ENCODE measurements at regions not wholly inside any gene's neighbourhood (a gene's known extent, or its start where the extent isn't known, plus 50 kb on each side); places are given as distances from the start of the nearest gene placed in this dataset.

- no peak overlapping the region for H3K27ac ChIP-seq (ENCODE audit: low read length)
Measured at GRCh38 chr2:136255648-136256461, 137.9 kb upstream of the CXCR4 start.

GRCh38 chr2:136255127-136255526 lies 137.2 kb upstream of the CXCR4 start:
- Histone ChIP-seq H3K9ac (ENCODE audit: low read length in 2 of 2) (no peak overlapping the region), H3K27ac (ENCODE audit: low read length) (no peak overlapping the region), H3K27me3 (ENCODE audit: control insufficient read depth in 1 of 2, insufficient read depth in 2 of 2, low read length in 2 of 2) (no peaks in the 10 kb centered on the region), H3K4me3 (ENCODE audit: low read length in 2 of 2) (no peak overlapping the region), H3K9me3 (ENCODE audit: control insufficient read depth in 2 of 2, low read length in 2 of 2) (no peaks in the 10 kb centered on the region), H3K36me3 (ENCODE audit: control insufficient read depth in 2 of 2, insufficient read depth in 2 of 2, low read length in 2 of 2) (no peaks in the 10 kb centered on the region), H3K4me1 (ENCODE audit: control insufficient read depth, insufficient read depth, low read length) (peaks cover 3% of the 10 kb centered on the region)

More at GRCh38 chr2:136255648-136256461, 137.9 kb upstream of the CXCR4 start:
- no peaks in the 10 kb centered on the region for H3K9me3 ChIP-seq (ENCODE audit: control insufficient read depth in 2 of 2, low read length in 2 of 2)
- no peak overlapping the region for H3K4me3 ChIP-seq (ENCODE audit: low read length in 2 of 2)
- peaks cover 3% of the 10 kb centered on the region for H3K4me1 ChIP-seq (ENCODE audit: control insufficient read depth, insufficient read depth, low read length)
- no peak overlapping the region for H3K9ac ChIP-seq (ENCODE audit: low read length in 2 of 2)
- no peaks in the 10 kb centered on the region for H3K27me3 ChIP-seq (ENCODE audit: control insufficient read depth in 1 of 2, insufficient read depth in 2 of 2, low read length in 2 of 2)
- no peaks in the 10 kb centered on the region for H3K36me3 ChIP-seq (ENCODE audit: control insufficient read depth in 2 of 2, insufficient read depth in 2 of 2, low read length in 2 of 2)

- H3K9me3 ChIP-seq (ENCODE audit: control insufficient read depth in 2 of 2, low read length in 2 of 2): no peaks in the 10 kb centered on the region
- H3K36me3 ChIP-seq (ENCODE audit: control insufficient read depth in 2 of 2, insufficient read depth in 2 of 2, low read length in 2 of 2): no peaks in the 10 kb centered on the region
- no peak overlapping the region for H3K27ac ChIP-seq (ENCODE audit: low read length)
- H3K4me1 ChIP-seq (ENCODE audit: control insufficient read depth, insufficient read depth, low read length): peaks cover 3% of the 10 kb centered on the region
- no peak overlapping the region for H3K9ac ChIP-seq (ENCODE audit: low read length in 2 of 2)
- no peak overlapping the region for H3K4me3 ChIP-seq (ENCODE audit: low read length in 2 of 2)
- H3K27me3 ChIP-seq (ENCODE audit: control insufficient read depth in 1 of 2, insufficient read depth in 2 of 2, low read length in 2 of 2): no peaks in the 10 kb centered on the region
Measured at GRCh38 chr2:136254681-136255080, 136.7 kb upstream of the CXCR4 start.

GRCh38 chr2:136253288-136254004 lies 135.5 kb upstream of the CXCR4 start:
- Histone ChIP-seq H3K27me3 (ENCODE audit: control insufficient read depth in 1 of 2, insufficient read depth in 2 of 2, low read length in 2 of 2) (no peaks in the 10 kb centered on the region), H3K9me3 (ENCODE audit: control insufficient read depth in 2 of 2, low read length in 2 of 2) (no peaks in the 10 kb centered on the region), H3K4me1 (ENCODE audit: control insufficient read depth, insufficient read depth, low read length) (peaks cover 3% of the 10 kb centered on the region), H3K27ac (ENCODE audit: low read length) (no peak overlapping the region), H3K36me3 (ENCODE audit: control insufficient read depth in 2 of 2, insufficient read depth in 2 of 2, low read length in 2 of 2) (no peaks in the 10 kb centered on the region), H3K9ac (ENCODE audit: low read length in 2 of 2) (no peak overlapping the region), H3K4me3 (ENCODE audit: low read length in 2 of 2) (no peak overlapping the region)

- Histone ChIP-seq H3K4me1 (ENCODE audit: control insufficient read depth, insufficient read depth, low read length) (peaks cover 3% of the 10 kb centered on the region), H3K36me3 (ENCODE audit: control insufficient read depth in 2 of 2, insufficient read depth in 2 of 2, low read length in 2 of 2) (no peaks in the 10 kb centered on the region), H3K4me3 (ENCODE audit: low read length in 2 of 2) (no peak overlapping the region), H3K9me3 (ENCODE audit: control insufficient read depth in 2 of 2, low read length in 2 of 2) (no peaks in the 10 kb centered on the region), H3K27me3 (ENCODE audit: control insufficient read depth in 1 of 2, insufficient read depth in 2 of 2, low read length in 2 of 2) (no peaks in the 10 kb centered on the region), H3K9ac (ENCODE audit: low read length in 2 of 2) (no peak overlapping the region), H3K27ac (ENCODE audit: low read length) (no peak overlapping the region)
Measured at GRCh38 chr2:136251885-136252585, 134.1 kb upstream of the CXCR4 start.

- H3K27ac ChIP-seq (ENCODE audit: low read length): no peak overlapping the region
Measured at GRCh38 chr2:136251197-136251884, 133.4 kb upstream of the CXCR4 start.

GRCh38 chr2:136250131-136250530 lies 132.2 kb upstream of the CXCR4 start:
- Histone ChIP-seq H3K36me3 (ENCODE audit: control insufficient read depth in 2 of 2, insufficient read depth in 2 of 2, low read length in 2 of 2) (no peaks in the 10 kb centered on the region), H3K9me3 (ENCODE audit: control insufficient read depth in 2 of 2, low read length in 2 of 2) (no peaks in the 10 kb centered on the region), H3K27me3 (ENCODE audit: control insufficient read depth in 1 of 2, insufficient read depth in 2 of 2, low read length in 2 of 2) (no peaks in the 10 kb centered on the region), H3K27ac (ENCODE audit: low read length) (no peak overlapping the region), H3K4me3 (ENCODE audit: low read length in 2 of 2) (no peak overlapping the region), H3K4me1 (ENCODE audit: control insufficient read depth, insufficient read depth, low read length) (peaks cover 9% of the 10 kb centered on the region), H3K9ac (ENCODE audit: low read length in 2 of 2) (no peak overlapping the region)

More at GRCh38 chr2:136251197-136251884, 133.4 kb upstream of the CXCR4 start:
- H3K9ac ChIP-seq (ENCODE audit: low read length in 2 of 2): no peak overlapping the region
- H3K4me3 ChIP-seq (ENCODE audit: low read length in 2 of 2): no peak overlapping the region
- peaks cover 4% of the 10 kb centered on the region for H3K4me1 ChIP-seq (ENCODE audit: control insufficient read depth, insufficient read depth, low read length)
- no peaks in the 10 kb centered on the region for H3K36me3 ChIP-seq (ENCODE audit: control insufficient read depth in 2 of 2, insufficient read depth in 2 of 2, low read length in 2 of 2)
- no peaks in the 10 kb centered on the region for H3K27me3 ChIP-seq (ENCODE audit: control insufficient read depth in 1 of 2, insufficient read depth in 2 of 2, low read length in 2 of 2)
- no peaks in the 10 kb centered on the region for H3K9me3 ChIP-seq (ENCODE audit: control insufficient read depth in 2 of 2, low read length in 2 of 2)

- H3K4me3 ChIP-seq (ENCODE audit: low read length in 2 of 2): no peak overlapping the region
- no peaks in the 10 kb centered on the region for H3K36me3 ChIP-seq (ENCODE audit: control insufficient read depth in 2 of 2, insufficient read depth in 2 of 2, low read length in 2 of 2)
- H3K4me1 ChIP-seq (ENCODE audit: control insufficient read depth, insufficient read depth, low read length): peaks cover 9% of the 10 kb centered on the region
- no peak overlapping the region for H3K9ac ChIP-seq (ENCODE audit: low read length in 2 of 2)
- no peak overlapping the region for H3K27ac ChIP-seq (ENCODE audit: low read length)
- H3K9me3 ChIP-seq (ENCODE audit: control insufficient read depth in 2 of 2, low read length in 2 of 2): no peaks in the 10 kb centered on the region
- H3K27me3 ChIP-seq (ENCODE audit: control insufficient read depth in 1 of 2, insufficient read depth in 2 of 2, low read length in 2 of 2): no peaks in the 10 kb centered on the region
Measured at GRCh38 chr2:136248907-136249306, 131.0 kb upstream of the CXCR4 start.

GRCh38 chr2:136248242-136248641 lies 130.3 kb upstream of the CXCR4 start:
- H3K9ac ChIP-seq (ENCODE audit: low read length in 2 of 2): no peak overlapping the region
- no peak overlapping the region for H3K27ac ChIP-seq (ENCODE audit: low read length)
- H3K4me1 ChIP-seq (ENCODE audit: control insufficient read depth, insufficient read depth, low read length): peaks cover 9% of the 10 kb centered on the region
- no peaks in the 10 kb centered on the region for H3K36me3 ChIP-seq (ENCODE audit: control insufficient read depth in 2 of 2, insufficient read depth in 2 of 2, low read length in 2 of 2)
- no peak overlapping the region for H3K4me3 ChIP-seq (ENCODE audit: low read length in 2 of 2)
- H3K27me3 ChIP-seq (ENCODE audit: control insufficient read depth in 1 of 2, insufficient read depth in 2 of 2, low read length in 2 of 2): no peaks in the 10 kb centered on the region
- no peaks in the 10 kb centered on the region for H3K9me3 ChIP-seq (ENCODE audit: control insufficient read depth in 2 of 2, low read length in 2 of 2)

GRCh38 chr2:136247204-136247950 lies 129.4 kb upstream of the CXCR4 start:
- Histone ChIP-seq H3K9me3 (ENCODE audit: control insufficient read depth in 2 of 2, low read length in 2 of 2) (no peaks in the 10 kb centered on the region), H3K27me3 (ENCODE audit: control insufficient read depth in 1 of 2, insufficient read depth in 2 of 2, low read length in 2 of 2) (no peaks in the 10 kb centered on the region), H3K4me3 (ENCODE audit: low read length in 2 of 2) (no peak overlapping the region), H3K9ac (ENCODE audit: low read length in 2 of 2) (no peak overlapping the region), H3K36me3 (ENCODE audit: control insufficient read depth in 2 of 2, insufficient read depth in 2 of 2, low read length in 2 of 2) (no peaks in the 10 kb centered on the region), H3K4me1 (ENCODE audit: control insufficient read depth, insufficient read depth, low read length) (peaks cover 9% of the 10 kb centered on the region), H3K27ac (ENCODE audit: low read length) (no peak overlapping the region)

All from stomach smooth muscle (tissue), 2 donors.